HG02973 (cell line): ENCODE measurements at regions not wholly inside any gene's neighbourhood (a gene's known extent, or its start where the extent isn't known, plus 50 kb on each side); places are given as distances from the start of the nearest gene placed in this dataset.
"Not testable (repeated sequence)": the region's sequence is repeated elsewhere in the genome, so short reads cannot be mapped to it uniquely, and the experiment has no call there.

Experiments used
- ATAC-seq: cut with Tn5 transposase; IDR thresholded peaks from one replicate; pipeline ENCODE4 v1.9.1; 2021; ENCODE audit warnings: moderate library complexity; ENCODE audit not compliant: unreplicated experiment

DNA sequence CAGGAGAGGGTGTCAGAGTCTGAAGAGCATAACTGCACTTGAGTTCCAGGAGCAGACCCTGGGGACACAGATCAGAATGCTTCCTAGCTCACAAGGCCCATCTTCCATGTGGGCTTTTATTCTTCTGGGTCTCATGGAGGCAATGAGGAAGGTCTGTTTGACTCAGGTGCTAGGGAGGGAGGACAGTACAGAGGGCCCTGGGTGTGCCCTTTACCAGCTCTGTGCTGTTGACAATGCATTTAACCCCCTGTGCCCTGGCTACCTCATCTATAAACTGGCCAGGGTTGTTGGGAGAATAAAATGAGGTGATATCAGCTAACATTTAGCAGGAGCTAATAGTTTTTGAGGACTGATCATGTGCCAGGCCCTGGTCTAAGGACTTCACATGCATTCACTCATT is 318.0 kb downstream of the DMAC1 start:
- ATAC-seq: no peak

DNA sequence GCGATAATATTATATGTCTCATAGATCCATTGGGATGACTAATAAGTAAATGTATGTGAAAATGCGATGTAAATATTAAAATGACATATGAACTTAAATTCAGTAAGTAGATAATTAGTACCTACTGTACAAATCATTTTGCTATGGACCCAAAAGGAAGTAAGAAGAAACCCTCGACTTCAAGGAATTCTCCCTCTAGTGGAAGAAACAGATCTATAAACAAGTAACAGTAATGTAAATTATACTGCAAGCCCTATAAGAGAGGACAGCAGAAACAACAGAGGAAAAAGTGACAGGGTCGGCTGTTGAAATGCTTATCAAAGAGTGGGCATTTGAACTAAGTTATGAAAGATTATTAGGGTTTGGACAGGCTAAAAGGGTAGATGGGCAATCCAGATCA is 320.3 kb downstream of the DMAC1 start:
- ATAC-seq: no peak

DNA sequence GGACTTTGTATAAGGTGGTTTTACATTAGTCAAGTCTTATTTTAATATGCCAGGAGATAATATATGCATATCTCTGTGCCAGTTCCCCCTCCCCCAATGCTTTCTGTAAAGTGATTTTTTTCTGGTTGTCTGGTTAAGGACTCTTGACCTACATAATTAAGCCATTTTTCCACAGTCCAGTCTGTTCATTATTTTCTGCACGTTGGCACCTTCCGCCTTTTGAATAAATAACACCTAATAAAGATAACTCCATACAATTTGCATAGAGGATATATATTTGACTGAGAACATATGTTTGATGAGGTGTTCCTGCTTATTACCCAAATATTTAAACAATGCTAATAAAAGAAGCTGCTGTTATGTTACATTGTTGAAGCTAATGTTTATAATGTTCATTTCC is 320.9 kb downstream of the DMAC1 start:
- ATAC-seq: no peak

DNA sequence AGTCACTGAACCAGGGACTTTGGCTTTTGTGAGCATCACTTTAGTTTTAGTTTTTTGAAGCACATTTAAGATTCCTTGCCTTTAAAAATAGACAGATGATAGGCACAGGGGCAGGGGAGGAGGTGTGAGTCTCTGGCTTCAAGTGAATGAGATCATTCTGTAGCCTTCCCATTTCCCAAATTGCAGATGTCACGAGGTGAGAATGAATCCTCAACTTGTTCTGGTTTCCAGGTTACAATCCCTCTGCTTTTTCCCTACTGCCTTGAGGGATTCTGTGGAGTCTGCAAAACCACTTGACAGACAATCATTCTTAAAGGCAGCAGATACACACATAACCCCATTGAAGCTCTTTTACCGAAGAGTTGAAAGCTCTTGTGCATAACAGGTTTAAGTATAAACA is 332.4 kb downstream of the DMAC1 start:
- ATAC-seq: no peak

DNA sequence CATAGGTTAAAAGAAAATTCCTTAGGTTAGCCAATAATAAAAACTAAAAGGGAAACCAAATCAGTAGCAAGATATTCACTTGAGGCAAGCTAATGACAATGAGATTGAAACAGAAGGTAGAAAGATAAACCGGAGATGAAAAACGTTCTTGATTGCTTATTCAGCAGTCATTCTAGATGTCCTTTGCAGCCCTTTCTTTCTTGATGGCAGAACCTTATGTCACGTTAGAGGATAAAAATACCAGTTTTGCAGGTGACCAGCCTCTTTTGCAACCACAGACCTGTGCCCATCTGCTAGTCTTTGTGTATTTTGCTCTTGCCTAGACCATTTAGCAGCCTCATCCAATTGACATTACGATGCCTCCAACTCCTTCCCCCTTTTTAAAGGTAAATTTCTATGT is 337.8 kb downstream of the DMAC1 start:
- no peak for ATAC-seq

DNA sequence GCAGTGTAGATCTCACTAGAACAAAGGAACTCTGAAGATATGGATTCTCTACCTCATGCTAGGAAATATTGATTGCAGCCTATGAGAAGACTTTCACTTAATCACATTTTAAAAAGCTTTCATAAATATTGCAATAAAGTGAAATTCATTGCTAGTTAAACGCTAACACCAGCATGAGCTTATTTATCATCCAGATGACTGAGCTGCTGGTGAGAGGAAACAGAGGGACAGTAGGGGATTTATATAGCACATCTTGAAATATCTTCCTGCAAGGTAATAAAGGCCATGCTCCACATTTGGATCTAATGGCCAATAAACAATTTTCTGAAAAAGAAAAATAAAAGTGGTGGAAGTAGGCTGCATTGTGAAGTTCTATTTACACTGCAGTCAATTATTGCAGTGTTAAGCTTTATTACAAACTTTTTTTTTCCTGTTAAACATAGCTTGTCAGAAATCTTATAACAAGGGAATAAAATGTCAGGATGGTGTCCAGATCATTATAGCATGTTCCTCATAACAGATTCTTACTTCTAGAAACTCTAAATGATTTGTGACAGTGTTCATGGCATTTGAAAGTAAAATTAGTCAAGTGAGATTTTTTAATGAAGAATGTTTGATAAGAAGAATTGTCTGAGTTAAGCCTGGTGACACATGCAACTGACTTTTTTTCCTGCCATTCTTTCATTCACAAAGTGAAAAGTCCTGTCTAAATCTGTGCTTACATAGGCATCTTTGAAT is 342.6 kb downstream of the DMAC1 start:
- no peak for ATAC-seq

DNA sequence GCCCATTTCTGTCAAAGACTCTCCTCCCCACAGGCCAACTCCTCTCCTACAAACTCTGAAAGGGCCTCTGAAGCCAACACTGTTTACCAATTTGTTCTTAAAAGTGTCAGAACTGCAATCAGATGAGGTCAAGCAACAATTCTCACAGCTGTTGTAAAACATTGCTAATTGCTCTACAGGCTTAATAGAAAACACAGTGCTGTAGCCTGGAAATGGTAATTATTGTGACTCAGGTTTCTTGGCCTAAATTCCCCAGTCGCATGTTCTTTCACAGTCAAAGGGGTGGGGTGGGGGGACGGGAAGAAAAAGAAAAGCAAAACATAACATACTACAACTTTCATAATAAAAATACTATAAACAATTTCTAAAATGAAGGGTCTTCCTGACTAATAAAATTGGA is 343.2 kb downstream of the DMAC1 start:
- ATAC-seq: no peak

DNA sequence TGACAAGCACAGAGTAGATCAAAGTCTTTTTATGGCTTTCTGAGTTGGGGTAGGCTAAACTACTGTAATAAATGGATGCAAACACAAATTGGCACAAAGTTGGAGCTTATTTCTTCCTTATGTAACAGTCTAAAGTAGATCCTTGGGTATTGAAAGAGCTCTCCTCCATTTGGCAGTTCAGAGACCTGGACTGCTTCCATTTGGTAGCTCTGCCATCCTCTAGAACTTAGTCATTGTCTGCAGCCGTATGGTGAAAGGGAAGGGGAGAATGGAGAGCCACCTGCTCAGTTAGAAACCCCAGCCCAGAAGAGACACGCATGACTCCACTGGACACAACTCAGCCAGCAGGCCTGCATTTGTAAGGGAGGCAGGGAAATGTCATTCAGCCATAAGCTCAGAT is 345.0 kb downstream of the DMAC1 start:
- no peak for ATAC-seq

DNA sequence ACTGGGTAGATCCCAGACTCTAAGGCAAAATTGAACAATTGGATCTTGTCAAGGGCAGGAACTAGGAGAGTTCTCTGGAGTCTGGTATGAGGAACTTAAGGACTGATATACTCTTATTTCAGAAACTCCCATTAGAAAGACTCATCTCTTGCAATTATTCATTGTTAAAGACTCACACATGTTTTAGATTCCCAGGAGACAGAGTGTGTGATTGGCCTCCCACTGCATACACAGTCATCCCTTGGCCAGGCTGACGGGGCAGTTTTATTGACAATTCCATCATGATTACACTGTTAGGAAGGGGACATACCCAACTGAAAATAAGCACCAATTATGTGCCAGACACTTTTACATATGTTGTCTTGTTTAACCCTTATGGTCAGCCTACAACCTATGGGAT is 347.2 kb downstream of the DMAC1 start:
- no peak for ATAC-seq

DNA sequence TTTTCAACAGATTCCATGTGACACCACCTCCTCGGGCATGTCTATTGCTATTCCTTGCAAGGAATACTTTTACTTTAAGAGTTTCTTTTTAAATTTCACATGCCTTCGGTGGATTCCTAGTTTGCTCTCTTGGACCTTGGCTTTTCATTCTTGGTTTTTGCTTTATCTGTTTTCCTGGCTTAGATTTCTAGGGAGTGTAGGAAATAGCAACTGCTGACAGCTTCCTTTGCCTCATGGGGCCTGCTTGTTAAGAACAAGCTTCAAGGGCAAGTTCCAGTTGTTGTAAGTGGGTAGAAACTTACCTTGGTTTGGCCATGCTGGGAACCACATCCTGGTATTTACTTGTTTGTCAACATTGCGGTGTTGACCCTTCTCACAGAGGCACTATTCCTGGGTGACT is 348.5 kb downstream of the DMAC1 start:
- no peak for ATAC-seq

DNA sequence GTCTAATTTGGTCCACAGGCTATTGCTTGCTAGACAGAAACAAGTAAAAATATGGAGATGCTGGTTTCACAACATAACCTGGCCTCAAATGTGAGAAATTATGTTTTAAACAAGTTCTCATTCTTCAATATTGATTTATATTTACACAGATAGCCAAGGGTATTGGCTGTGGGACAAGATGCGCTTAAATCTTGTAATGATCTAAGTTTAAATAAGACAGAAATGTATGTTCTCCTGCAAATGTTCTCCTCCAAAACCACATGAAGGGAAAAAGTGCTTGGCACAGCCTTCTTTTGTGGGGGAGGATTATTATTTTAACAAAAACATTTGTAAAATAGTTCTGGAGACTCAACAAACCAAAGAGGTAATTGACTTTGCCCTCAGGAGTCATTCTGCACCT is 356.0 kb downstream of the DMAC1 start:
- ATAC-seq: no peak

DNA sequence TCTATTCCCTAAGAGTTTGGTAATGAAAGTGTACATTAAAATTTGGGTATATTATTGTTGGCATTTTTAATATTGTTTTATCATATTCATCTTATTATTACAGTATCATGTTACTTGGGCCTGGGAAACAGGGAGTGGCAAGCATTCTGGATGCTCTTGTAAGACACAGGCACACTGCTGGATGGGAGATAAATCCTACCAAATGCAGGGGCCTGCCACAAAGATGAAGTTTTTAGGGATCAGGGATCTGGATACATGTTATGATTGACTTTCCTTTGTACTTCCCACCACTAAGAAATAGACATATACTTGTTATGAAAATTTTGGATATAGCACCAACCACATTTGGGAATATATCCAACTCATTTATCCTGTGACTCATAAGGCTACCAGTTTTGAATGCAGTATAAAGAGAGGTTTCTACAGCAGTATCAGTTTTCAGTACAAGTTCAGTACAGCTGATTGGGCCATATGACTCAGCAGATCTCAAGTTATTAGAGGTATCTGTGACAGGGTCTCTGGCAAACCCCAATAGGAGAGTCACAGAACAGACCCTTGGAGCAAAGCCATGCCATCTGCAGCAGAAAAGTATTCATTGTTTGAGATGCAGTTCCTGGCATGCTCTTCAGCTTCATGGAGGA is 360.1 kb downstream of the DMAC1 start:
- no peak for ATAC-seq

DNA sequence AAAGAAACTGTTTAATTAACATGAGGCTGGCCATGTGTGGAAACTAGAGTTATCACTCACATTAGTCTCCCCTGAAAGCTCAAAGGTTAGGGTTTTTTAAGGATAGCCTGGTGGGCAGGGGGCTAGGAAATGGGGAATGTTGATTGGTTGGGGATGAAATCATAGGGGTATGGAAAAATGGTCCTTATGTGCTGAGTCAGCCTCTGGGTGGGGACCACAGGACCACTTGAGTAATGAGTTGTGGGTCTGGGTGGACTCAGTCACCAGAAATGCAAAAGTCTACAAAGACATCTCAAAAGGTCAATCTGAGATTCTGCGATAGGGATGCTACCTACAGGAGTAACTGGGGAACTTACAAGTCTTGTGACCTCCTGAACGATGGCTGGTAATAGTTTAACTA is 362.8 kb downstream of the DMAC1 start:
- no peak for ATAC-seq

DNA sequence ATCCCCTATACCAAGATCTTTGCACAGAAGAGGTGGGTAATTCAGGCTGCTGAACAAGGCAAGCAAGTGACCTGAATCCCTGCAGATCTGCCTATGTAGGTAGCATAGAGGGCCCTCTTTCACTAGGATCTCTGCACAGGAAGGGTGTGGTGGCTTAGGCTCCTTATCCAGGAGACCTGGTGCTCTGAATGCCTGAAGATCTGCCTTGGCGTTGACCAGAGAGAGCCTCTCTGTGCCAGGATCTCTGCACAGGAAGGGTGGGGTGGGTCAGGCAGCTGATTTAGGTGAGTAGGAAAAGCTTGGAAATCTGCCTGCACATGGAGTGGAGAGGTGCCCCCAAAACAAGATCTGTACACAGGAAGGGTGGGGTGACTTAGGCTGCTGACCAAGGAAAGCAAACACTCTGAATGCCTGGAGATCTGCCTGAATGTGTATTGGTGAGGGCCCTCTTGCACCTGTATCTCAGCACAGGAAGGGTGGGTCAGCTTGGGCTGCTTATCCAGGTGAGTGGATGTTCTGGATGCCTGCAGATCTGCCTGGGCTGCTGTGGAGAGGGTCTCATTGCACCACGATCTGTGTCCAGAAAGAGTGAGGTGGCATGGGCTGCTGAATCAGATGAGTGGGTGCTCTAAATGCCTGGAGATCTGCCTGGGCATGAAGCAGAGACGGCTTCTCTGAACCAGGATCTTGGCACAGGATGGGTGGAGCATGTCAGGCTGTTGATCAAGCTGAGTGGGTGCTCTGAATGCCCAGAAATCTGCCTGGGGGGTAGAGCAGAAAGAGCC is 365.9 kb downstream of the DMAC1 start:
- ATAC-seq: no peak

DNA sequence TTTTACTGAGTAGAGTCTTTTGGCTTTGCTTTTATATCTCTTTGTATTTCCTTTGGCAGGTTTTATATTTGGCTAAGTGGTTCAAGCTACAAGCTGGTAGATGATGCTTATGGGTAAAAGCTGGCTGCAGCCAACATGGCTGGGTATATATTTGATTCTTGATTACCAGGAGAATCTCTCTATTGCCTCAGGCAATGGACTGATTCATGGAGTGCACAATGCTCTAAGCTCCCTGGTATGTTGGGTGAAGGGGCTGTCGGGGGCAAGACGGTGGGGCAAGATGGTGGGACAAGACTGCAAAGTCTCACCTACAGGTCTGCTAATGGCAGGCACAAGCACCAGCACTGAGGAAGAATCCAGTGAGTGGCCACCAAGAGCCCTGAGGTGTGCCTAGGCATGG is 366.6 kb downstream of the DMAC1 start:
- no peak for ATAC-seq

DNA sequence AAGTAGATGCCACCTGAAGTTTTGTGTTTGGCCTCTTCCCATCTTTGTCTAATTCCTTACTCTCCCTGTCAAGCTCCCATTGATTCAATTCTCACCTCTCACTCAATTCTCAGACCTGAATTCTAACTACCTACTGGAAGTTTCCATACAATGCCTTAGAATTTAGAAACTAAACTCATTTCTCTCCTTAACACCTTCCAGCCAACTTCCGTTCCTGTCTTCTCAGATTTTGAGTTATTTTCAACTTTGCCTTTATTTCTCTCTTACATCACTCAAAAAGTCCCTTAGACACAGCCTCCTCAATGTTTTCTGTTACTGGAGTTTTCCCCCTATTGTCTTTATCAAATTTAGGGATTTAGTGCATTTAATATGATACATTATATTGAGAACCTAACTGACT is 382.2 kb downstream of the DMAC1 start:
- not testable (repeated sequence) for ATAC-seq

DNA sequence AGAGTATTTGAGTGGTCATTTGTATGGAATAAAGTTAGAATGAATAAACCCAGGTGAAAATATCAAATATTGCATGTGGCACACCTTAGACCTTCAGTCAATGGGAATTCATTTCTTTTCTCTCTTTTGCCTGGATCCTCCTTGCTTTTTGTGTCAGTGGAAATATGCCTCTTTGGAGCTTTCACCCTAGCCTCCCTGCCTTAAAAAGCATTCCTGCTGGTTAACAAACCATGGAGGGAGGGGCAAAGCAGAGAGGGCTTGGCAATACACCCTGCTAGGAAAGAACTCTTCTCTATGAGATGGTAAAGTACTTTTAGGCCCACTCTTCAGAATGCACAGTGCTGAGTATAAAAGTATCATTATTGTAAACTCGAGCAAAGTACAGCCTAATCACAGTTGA is 383.7 kb downstream of the DMAC1 start:
- ATAC-seq: no peak

DNA sequence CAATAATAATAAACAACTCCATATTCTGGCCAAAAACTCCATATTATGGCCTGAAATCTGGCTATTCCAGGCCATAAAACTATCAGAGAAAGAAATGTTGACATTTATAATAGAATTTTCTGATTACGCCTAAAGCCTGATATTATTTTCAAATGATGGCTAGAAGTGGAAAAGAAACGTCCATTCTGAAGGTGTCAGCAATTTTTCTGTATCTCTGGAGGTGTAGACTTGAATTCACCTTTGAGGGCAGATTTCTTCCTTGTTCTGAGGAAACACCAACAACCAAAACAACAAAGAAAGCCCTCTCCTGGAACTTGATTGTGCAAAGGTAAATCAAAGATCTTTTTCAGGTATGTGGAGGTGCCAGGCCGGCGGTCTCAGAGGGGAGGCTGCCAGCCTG is 390.7 kb downstream of the DMAC1 start:
- ATAC-seq: no peak

DNA sequence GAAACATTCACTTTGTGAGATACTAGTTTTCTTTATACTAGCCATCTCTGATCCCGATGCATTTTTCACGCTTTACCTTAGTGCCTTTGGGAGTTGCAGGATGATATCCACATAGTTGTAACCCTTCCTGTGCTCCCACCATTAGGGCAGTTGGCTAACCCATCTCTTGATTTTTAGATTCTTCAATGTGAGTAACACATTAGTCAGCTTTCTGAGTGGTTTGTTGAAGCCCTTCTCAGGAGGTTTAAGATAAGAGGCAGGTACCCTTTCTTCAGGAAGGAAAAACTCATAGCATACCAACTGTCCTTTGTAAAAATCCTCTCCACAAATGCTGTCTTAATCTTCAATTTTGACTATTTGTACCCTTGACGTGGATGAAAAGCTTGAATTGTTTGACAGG is 392.3 kb downstream of the DMAC1 start:
- ATAC-seq: no peak

DNA sequence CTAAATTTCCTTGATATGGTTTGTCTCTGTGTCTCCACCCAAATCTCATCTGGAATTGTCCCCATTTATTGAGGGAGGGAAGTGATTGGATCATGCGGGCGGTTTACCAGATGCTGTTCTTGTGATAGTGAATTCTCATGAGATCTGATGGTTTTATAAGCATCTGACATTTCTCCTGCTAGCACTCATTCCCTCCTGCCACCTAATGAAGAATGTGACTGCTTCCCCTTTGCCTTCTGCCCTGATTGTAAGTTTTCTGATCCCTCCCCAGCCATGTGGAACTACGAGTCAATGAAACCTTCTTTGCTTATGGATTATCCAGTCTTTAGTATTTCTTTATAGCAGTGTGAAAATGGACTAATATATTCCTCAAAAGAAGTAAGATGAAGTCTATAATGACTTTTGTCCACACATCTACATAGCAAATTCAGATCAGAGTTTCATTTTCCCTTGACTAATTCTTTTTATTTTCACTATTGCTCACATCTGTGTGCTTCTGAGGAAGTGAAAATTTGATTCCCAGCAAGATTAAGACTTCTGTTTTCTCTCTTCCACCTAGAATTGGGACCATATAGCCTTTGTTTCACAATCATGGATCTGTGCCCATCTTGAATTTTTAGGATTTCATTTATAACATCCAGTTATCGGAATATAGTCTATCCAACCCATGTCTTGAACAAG is 393.5 kb downstream of the DMAC1 start:
- ATAC-seq: peak; percentile 86

DNA sequence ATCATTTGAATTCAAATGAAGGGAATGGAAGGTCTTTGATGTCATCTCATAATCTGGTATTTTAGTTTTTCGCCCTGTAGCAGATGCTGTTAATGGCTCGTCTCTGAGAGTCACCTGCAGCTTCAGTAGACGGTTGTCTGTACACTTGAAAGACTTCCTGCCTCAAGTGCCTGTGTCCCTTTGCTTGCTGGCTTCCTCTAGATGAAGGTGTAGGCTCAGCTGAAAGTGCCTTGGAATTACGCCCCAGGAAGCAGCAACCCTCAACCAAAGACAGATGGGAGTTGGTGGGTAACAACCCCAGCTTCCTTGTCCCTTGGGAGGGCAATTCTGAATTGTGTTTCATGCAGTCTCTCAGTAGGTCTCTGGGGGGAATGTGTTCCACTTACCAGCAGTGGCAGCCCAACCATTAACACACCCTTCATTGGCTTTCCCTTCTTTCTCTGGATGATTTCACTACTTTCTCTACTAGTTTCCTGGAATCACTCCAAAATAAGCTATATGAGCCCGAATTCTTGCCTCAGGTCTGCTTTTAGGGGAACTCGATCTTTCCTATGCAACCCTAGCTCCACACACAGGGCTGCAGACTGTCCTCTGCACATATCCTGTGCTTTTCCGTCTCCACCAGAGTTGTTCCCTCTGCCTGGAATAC is 395.6 kb downstream of the DMAC1 start:
- no peak for ATAC-seq
